CMK (cell line): ENCODE measurements at regions not wholly inside any gene's neighbourhood (a gene's known extent, or its start where the extent isn't known, plus 50 kb on each side); places are given as distances from the start of the nearest gene placed in this dataset.

ENCODE experiments used
- DNase-seq: peaks from one replicate; pipeline ENCODE4 v3.0.0-alpha.2; 2010; ENCODE audit warnings: low read depth

DNA sequence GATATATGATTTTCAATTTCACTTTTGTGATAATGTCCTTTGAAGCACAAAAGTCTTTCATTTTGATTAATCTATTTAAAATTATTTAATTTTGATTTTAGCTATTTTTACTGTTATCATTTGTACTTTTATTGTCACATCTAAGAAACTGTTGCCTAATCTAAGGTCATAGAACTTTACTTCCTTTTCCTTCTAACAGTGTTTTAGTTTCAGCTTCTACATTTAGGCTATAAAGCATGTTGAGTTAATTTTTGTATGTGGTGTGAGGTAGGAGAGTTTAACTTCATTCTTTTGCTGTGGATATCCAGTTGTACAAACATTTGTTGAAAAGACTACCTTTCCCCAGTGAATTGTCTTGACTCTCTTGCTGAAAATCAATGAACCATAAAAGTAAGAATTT, 204.5 kb downstream of the TM2D1 start:
- no peak for DNase-seq

DNA sequence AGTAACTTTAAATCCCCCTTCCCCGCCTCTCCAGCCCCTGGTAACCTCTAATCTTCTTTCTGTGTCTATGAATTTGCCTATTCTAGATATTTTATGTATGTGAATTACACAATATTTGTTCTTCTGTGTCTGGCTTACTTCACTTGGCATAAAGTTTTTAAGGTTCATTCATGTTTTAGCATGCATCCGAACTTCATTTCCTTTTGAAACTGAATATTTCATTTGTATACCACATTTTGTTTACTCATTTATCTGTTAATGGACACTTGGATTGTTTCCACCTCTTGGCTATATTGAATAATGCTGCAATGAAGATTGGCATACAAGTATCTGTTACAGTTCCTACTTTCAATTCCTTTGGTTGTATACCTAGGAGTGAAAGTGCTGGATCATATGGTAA, 205.3 kb downstream of the TM2D1 start:
- DNase-seq, result no peak

DNA sequence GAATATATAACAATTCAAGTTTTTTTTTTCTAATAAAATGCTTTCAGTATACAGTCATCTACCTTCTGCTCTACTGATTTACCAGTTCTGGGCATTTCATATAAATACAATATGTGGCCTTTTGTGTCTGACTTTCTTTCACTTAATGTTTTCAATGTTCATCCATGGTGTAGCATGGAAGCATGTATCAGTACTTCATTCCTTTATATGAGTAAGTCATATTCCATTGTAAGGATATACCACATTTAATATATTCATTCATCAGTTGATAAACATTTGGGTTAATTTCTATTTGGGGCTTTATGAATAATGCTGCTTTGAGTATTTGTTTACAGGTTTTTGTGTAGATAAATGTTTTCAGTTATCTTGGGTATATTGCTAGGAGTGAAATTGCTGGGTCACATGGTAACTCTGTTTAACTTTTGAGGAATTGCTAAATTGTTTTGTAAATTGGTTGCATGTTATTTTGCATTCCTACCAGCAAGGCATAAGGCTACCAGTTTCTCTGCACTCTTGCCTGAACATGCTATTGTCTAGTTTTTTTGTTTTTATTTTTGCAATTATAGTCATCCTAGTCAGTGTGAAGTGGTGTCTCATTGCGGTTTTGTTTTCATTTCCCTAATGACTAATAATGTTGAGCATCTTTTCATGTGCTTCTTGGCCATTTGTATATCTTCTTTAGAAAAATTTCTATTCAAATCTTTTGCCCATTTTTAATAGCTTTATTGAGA, 206.1 kb downstream of the TM2D1 start:
- DNase-seq, result no peak

DNA sequence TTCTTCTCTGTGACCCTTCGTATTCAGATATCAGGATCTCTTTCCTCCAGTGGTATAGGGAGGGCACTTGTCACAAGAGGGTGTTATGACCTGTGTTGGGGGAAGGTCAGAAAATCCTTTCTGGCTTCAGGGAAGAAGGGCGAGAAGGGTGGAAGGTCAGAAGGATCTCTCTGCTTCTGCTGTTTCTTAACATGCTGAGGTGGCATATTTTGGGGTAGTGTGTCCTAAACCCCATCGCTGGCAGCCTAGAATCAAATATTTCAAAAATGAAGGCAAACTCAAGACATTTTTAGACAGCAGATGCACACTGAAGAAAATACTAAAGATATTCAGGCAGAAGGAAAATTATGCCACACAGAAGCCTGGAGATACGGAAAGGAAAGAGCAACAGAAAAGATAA, 207.6 kb downstream of the TM2D1 start:
- no peak for DNase-seq

DNA sequence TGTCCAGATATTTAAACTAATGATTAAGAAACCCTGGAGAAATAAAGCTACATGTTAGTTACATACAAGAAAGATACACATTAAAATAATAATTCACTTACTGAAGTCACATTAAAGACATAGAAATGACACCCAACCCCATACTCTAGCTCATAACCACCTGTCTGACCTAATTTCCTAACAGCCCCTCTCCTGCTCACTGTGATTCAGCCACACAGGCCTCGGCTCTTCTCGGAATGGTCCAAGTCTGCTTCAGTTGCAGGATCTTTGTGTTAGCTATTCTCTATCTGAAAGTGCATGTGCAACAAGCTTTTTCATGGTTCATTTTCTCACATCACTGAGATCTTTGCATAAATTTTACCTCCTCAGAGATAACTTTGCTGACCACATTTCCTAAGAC, 209.8 kb downstream of the TM2D1 start:
- no peak for DNase-seq
